GM10266 (cell line): ENCODE measurements at regions not wholly inside any gene's neighbourhood (a gene's known extent, or its start where the extent isn't known, plus 50 kb on each side); places are given as distances from the start of the nearest gene placed in this dataset.
"Not testable (repeated sequence)": the region's sequence is repeated elsewhere in the genome, so short reads cannot be mapped to it uniquely, and the experiment has no call there.

Experiments
- DNase-seq: peaks from one replicate; pipeline ENCODE4 v3.0.0; 2012; ENCODE audit errors: extremely low spot score
- TF ChIP-seq, protein P1 (sequence below): IDR thresholded peaks from 2 replicates; pipeline ENCODE4 v1.5.1; 2012; ENCODE audit warnings: mild to moderate bottlenecking, low read depth; ENCODE audit not compliant: control insufficient read depth, insufficient read depth; ENCODE audit errors: missing control alignments

DNA sequence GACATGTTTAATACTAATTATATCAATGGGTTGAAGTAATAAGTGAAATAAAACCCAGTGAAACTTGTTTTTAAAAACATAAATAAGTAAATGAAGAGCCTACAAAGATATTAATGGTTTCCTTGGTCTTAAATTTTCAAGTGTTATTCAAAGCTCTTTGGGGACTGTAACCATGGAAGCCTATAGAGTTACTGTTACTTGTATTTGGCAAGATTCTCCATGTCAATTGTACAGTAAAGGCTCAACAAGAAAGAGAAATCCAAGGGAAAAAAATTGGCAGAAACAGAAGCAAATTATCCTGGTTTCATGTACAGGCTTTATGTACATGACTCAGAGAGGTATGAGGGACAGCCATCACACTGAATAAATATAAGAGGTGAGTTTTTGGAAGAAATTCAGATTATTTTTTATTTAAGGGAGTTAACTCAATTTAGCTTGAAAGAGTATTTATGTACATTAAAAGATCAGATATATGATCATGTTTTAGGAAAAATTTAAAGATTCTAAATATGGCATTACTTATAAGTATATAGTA, 151.1 kb upstream of the HMGA2 start:
- TF ChIP-seq, protein P1, sequence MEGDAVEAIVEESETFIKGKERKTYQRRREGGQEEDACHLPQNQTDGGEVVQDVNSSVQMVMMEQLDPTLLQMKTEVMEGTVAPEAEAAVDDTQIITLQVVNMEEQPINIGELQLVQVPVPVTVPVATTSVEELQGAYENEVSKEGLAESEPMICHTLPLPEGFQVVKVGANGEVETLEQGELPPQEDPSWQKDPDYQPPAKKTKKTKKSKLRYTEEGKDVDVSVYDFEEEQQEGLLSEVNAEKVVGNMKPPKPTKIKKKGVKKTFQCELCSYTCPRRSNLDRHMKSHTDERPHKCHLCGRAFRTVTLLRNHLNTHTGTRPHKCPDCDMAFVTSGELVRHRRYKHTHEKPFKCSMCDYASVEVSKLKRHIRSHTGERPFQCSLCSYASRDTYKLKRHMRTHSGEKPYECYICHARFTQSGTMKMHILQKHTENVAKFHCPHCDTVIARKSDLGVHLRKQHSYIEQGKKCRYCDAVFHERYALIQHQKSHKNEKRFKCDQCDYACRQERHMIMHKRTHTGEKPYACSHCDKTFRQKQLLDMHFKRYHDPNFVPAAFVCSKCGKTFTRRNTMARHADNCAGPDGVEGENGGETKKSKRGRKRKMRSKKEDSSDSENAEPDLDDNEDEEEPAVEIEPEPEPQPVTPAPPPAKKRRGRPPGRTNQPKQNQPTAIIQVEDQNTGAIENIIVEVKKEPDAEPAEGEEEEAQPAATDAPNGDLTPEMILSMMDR = no peak
- DNase-seq = no peak

DNA sequence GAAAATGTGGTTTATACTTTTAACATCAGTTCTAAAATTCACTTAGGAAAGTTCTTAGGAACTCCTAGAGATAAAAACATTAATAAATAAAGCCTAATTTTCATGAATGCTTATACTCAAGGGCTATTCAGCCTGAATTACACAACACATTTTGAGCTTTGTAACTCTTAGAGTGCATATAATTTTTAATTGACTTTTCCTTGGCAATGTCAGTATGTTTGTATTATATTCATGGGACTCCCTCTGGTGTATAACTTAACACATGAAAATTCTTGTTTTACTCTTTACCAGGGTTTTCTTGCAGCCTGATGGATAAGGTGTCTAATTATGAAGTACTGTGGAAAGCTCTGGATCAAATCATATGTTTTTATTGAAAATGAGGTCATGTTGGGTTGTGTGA, 150.6 kb upstream of the HMGA2 start:
- TF ChIP-seq, protein P1 = no peak
- no peak for DNase-seq

DNA sequence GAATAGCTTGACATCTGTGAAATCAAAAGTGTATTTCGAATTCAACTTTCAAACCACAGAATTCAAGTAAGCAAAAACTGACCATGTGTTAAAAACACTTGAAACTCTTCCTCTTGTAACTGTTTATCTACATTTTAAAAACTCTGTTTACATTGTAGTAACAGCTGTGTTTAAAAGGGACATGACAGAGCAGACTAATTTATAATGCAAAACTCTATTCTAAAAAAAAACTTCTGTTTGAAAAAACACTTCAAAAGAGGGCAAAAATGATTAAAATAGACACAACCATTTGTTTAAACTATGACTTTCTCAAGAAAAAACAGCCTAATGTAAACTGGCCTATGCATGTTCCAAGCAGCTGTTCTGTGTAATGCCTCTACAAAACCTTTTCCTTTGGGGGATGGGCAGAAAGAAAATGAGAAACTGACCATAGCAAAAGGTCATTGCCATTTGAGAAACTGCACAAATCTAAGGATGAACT, 149.1 kb upstream of the HMGA2 start:
- TF ChIP-seq, protein P1 = no peak
- no peak for DNase-seq

DNA sequence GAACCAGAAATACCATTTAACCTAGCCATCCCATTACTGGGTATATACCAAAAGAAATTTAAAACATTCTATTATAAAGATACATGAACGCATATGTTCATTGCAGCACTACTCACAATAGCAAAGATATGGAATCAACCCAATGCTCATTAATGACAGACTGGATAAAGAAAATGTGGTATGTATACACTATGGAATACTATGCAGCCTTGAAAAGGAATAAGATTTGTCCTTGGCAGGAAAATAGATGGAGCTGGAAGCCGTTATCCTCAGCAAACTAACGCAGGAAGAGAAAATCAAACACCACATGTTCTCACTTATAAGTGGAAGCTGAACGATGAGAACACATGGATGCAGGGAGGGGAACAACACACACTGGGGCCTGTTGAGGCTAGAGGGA, 146.1 kb upstream of the HMGA2 start:
- not testable (repeated sequence) for DNase-seq

DNA sequence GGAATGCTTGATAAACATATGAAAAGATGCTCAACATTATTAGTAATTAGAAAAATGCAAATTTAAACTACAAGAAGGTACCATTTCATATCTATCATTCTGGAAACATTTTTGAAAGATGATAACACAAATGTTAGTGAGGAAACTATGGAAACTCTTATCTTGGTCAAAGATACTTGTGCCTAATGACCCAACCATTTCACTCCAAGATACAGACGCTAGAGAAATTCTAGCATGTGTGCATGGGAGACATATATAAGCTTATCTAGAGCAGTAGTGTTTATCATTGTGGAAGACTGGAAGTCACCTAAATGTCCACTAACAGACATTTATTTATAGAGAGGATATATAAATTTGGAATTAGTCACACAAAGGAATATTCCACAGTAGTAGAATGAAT, 143.1 kb upstream of the HMGA2 start:
- TF ChIP-seq, protein P1 = no peak

DNA sequence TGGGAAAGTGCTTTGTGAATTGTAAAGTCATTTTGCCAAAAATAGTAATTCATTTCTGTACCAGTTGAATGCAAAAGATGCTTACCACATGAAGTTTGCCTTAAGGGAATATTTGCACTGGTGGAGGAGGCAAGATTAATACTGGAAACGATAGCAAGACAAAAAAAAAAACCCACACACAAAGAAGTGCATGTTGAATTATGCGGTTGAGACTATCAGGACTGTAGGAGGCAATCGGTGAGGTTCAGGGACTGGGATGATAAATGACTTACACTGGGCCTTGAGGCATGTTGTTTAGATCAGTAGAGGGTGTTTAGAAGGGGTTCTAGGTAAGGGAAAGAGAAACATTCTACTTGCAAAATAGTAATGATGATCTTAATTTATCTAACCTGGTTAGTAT, 142.2 kb upstream of the HMGA2 start:
- no peak for DNase-seq
- TF ChIP-seq, protein P1 = no peak

More for the DNA sequence above, 143.1 kb upstream of the HMGA2 start:
- DNase-seq = no peak

DNA sequence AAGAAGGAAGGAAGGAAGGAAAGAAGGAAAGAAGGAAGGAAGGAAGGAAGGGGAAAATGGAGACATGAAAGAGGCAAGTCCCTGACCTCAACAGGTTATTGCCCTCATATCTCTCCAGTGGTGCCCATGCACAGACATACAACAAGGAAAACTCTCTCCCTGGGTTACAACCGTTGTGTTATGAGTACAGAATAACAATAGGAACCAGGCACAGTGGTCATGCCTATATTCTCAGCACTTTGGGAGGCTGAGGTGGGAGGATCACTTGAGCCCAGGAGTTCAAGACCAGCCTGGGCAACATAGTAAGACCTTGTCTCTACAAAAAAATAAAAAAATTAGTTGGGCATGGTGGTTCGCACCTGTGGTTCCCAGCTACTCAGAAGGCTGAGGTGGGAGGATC, 139.4 kb upstream of the HMGA2 start:
- no peak for DNase-seq
- TF ChIP-seq, protein P1 = no peak

DNA sequence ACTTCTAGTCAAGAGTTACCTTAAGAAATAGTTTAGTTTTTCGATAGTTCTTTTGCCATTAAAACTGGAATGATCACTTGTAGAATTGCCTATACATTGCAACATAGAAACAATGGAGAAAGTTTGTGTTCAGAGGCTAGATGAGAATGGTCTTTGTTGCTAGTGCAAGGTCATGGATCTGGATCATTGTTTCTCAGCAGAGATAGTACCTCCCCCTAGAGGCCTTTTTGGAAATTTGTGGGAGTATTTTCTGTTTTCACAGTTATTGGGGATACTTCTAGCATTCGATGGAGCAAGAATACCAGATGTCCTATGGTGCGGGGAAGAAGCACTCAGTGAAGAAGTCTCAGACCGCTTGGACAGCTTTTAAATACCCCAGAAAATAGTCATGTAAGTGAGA, 138.8 kb upstream of the HMGA2 start:
- TF ChIP-seq, protein P1 = peak; percentile 21
- DNase-seq = peak; percentile 12
